ENCODE measurements at regions not wholly inside any gene's neighbourhood (a gene's known extent, or its start where the extent isn't known, plus 50 kb on each side); places are given as distances from the start of the nearest gene placed in this dataset.
"Not testable (repeated sequence)": the region's sequence is repeated elsewhere in the genome, so short reads cannot be mapped to it uniquely, and the experiment has no call there.

DNA sequence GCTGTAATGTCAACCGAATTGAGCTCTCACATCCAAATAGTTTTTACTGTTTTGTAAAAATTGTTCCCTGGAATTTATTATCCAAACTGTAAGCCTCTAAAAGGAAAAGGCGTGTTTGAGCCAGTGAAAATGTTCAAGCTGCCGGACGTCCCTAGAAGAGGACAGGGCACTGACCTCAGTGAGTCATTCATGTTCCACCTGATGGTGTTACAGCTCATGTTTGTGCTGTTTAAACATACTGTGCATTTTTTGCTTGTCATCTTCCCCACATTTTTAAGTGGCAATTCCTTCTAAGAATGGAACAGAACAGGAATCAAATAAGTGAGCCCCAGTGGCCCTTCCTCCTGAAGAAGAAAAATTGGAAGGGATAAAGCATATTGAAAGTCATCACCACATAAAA is 239.6 kb downstream of the ZNF37A start:
- not testable (repeated sequence) for TF ChIP-seq ZNF274 (IDR thresholded peaks at IDR 0.05; ENCODE audit: low read depth, low read length); YY1 (IDR thresholded peaks at IDR 0.05; ENCODE audit: insufficient read depth, insufficient read length)
